HuH-7 (cell line): ENCODE measurements at regions not wholly inside any gene's neighbourhood (a gene's known extent, or its start where the extent isn't known, plus 50 kb on each side); places are given as distances from the start of the nearest gene placed in this dataset.

Source experiments
- DNase-seq: peaks from one replicate; pipeline ENCODE4 v3.0.0; 2011; ENCODE audit warnings: low spot score

- no peak for DNase-seq
Observed at GRCh38 chr2:220916931-220917330, 655.2 kb downstream of the EPHA4 start.

GRCh38 chr2:220930271-220931076 is 641.6 kb downstream of the EPHA4 start:
- no peak for DNase-seq

DNA sequence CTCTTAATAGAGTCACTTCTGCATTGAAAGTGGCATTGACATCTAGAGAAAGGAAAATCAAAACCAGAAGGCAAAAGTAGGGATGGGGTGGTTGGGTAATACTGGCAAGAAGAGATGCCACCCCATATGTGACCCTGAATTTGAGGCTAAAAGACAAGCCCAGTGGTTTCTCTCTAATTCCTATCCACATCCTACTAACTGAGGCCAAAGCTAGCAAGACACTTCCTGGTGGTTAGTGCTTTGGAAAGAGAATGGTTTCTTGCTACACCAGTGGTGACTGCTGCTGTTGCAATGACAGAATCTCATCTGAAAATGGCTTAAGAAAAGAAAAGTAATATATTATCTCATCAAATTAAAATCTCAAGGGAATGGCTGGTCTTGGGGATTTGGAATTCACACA is 640.6 kb downstream of the EPHA4 start:
- DNase-seq, result no peak

- no peak for DNase-seq
Observed at GRCh38 chr2:220932041-220932440, 640.1 kb downstream of the EPHA4 start.

GRCh38 chr2:220935789-220936321 is 636.2 kb downstream of the EPHA4 start:
- no peak for DNase-seq

- no peak for DNase-seq
Observed at GRCh38 chr2:220936641-220937197, 635.4 kb downstream of the EPHA4 start.

DNA sequence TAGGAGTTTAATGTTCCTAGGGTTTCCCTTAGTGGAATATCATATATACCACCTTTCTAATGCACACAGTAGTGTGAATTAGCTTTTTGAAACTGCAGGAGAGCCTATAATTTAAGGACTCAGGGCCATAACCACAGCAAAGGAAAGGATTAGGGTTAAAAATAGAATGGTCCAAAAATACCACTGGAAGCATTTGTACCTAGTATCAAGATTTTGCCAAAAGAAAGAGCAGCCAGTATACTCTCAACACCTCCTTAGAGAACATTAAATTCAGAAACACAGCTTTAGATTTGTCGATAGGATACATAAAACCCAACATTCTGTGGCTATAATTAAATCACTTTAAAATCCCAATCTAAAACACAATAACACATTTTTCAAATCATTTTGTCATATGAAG is 634.9 kb downstream of the EPHA4 start:
- no peak for DNase-seq

DNA sequence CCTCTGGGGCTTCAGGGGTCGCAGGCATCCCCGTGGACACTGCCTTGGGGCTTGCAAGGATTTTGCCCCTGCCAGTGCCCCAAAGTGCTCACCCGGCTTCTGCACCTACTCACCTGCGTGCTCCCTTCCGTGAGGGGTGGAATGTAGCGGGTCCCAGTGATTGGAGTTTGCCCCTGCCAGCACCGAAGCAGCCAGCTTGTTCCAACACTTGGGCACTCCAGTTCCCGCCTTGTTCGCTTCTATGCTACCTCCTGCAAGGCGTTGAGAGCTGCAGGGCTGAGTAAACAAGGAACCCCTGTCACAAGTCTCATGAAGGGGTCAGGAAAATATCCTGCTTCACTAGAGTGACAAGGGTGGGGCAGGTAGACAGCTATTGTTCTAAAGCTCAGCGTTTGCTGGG is 631.5 kb downstream of the EPHA4 start:
- DNase-seq, result no peak

DNA sequence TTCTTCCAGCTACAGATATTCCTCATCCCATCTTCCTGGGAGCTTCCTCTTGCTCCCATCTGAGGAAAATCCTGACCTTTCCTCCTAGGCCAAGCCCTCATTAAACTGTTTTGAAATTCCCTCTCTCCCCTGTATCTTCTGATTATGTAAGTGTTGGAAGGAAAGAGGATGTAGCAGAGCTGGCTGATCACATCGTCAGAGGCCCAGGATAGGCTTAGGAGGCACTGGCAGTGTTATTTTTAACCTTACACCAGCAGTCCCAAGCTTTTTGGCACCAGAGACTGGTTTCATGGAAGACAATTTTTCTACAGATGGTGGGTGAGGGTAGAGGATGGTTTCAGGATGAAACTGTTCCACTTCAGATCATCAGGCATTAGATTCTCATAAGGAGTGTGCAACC is 630.4 kb downstream of the EPHA4 start:
- DNase-seq, result no peak

DNA sequence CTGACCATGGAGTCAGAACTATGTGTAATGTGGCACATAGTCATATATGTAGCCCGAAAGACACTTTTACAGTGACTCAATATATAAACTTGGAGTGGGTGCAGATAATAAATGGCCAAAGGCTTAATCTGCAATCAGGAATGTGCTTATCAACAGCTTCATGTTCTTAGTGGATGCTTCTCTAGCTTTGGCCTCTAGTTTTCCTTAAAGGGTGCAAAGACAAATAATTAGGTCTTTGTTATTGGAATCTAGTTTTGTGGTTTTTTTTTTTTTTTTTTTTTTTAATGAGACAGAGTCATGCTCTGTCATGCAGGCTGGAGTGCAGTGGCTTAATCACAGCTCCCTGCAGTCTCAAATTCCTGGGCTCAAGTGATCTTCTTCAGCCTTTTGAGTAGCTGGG is 625.6 kb downstream of the EPHA4 start:
- no peak for DNase-seq

DNA sequence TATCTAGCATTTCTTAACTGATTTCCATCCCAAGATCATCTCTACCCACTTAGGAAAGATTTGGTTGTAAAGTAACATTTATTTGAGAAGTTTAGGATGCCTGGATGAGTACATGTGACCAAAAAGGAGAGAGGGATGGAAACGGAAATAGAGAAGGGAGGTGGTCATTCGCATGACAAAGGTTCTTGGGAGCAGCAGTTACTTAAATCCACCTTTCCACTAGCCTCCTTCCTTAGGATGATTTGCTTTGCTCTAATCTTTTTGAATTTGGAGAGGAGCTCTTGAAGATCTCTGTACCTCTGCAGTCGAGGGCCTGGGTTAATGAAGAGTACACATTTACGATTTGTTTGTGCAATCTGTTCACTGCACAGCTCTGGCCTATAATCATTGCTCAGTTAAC is 623.5 kb downstream of the EPHA4 start:
- DNase-seq, result no peak

DNA sequence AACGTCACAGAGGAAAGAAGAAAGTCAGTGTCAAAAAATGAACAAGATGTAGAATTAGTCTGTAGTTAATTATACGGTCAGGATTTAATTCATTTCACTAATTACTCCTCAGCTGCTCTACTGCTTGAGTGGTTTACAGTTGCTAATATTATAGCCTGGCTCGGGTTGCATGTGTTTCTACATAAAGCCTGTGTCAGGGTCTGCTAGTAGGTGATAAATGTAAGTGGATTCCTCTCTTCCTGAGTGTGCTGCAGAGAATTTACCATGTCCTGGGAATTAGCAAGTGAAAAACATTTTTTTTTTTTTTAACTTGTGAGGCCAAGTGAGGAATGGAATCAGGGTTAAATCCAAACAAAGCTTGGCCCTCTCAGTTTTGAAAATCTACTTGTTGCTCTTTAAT is 622.6 kb downstream of the EPHA4 start:
- no peak for DNase-seq

GRCh38 chr2:220955776-220956175 is 616.3 kb downstream of the EPHA4 start:
- DNase-seq, result no peak

DNA sequence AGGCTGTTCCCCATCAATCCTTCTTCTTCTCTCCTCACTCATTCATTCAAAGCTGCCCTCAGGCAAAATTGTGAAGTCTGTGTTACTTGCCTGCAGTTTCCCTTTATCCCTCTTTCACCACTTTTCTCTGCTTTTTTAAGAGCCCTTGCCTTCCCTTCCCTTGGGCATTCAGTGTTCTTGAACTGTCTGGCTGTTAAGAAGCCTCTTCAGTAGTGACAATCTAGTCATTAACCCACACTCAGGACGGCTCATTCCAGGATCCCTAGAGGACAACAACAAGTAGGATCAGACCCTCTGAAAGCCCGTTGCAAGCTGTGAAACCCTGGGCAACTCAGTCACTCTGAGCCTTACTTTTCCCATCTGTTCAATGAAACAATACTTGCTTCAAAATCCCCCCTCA is 615.7 kb downstream of the EPHA4 start:
- no peak for DNase-seq

DNA sequence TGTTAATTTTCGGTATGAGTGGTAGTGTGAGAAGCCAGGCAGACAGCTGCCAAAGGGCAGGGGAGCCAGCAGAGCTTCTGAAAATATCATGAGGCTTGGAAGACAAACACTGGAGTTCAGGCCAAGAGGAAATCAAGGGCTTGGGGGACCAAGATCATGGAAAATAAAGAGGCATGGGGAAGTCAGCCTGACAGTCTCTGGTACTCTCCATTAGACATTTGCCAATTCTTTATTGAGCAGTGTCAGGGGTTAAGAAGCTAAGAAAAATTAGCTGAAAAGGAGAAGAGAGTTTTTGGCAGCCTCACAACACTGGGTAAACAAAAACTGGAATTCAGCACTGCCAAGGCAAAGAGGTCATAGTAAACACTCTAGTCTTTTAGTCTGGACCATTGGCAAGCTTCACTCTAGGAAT is 612.7 kb downstream of the EPHA4 start:
- no peak for DNase-seq

- no peak for DNase-seq
Observed at GRCh38 chr2:220961143-220961860, 610.8 kb downstream of the EPHA4 start.

- no peak for DNase-seq
Observed at GRCh38 chr2:220962556-220962955, 609.5 kb downstream of the EPHA4 start.

GRCh38 chr2:220963076-220963475 is 609.0 kb downstream of the EPHA4 start:
- DNase-seq, result no peak

GRCh38 chr2:220963930-220964329 is 608.2 kb downstream of the EPHA4 start:
- no peak for DNase-seq

DNA sequence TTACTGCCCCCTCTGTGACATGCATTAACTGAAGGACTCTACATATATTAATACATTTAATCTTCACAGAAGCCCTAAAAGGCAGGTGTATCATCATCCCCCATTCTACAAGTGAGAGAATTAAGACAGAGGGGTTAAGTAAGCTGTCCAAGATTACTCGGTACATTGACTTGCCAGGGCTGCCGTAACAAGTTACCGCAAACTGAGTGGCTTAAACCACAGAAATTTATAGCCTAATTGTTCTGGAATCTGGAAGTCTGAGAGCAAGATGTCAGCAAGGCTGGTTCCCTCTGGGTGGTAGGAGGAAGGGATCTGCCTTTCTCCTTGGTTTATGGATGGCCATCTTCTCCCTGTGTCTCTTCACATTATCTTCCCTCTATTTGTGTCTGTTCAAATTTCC is 605.5 kb downstream of the EPHA4 start:
- DNase-seq, result no peak

GRCh38 chr2:220969348-220969747 is 602.8 kb downstream of the EPHA4 start:
- no peak for DNase-seq

DNA sequence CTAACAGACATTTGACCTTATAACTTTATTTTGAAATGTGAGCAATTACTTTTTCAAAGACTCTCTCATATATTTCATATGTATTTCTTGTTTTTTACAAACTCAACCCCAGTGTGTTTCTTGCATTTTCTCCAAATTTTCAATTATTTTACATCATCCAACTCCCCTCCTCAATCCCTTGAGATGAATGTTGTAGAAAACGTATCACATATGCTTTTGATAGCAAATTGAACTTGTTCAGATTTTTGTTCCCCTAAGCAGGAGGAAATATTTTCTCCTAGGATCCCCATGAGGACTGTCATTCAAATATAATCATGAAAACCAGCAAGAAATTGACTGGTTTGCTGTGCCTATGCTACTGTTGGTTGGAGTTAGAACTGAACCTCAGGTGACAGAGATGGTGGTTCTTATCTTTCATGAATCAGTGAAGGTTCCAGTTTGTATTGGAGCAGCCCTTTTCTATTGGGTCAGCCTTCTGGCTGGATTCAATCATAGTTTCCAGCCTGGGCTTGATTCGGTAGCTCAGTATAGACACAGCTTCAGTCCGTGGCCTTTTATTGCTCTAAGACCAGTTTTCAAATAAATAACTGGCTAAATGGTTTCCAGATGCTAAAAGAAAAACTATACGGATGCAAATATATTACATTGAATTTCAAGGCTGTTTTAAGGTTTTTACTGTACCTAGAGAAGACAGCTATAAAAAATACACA is 591.0 kb downstream of the EPHA4 start:
- DNase-seq, result no peak
